Stomach (tissue), 4 donors: ENCODE measurements at regions not wholly inside any gene's neighbourhood (a gene's known extent, or its start where the extent isn't known, plus 50 kb on each side); places are given as distances from the start of the nearest gene placed in this dataset.

Experiments
- POLR2AphosphoS5 ChIP-seq, 3 donors: sonication (generic); formaldehyde crosslinking; IDR thresholded peaks; one replicate each; pipeline ENCODE4 v1.6.1; 2016; ENCODE audit warnings: antibody characterized with exemption in 3 of 3
- TF ChIP-seq, protein P1 (sequence below), 7 experiments: fragments of 450-650 bp in 4 of 7; fragments of 200-600 bp in 3 of 7; sonication (generic) in 3 of 7; IDR thresholded peaks; one replicate each; pipeline ENCODE4 v1.5.1; 2016 to 2019; ENCODE audit warnings: antibody characterized with exemption in 7 of 7, control low read depth in 2 of 7, mild to moderate bottlenecking in 1 of 7

DNA sequence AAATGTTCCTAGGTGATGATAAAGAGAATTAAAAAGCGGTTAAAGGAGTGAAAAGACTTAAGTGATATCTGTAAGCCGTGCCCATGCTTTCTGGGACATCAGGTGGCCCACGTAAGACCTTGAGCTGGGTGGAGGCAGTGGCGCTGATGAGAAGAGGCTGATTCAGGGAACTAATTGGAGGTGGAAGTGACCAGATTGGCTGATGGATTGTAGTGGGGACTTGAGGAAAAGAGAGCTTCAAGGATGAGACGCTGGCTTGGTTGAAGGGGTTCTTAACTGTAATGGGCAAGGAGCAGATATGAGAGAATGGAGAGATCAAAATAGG is 69.1 kb upstream of the EP300 start:
- TF ChIP-seq, protein P1, sequence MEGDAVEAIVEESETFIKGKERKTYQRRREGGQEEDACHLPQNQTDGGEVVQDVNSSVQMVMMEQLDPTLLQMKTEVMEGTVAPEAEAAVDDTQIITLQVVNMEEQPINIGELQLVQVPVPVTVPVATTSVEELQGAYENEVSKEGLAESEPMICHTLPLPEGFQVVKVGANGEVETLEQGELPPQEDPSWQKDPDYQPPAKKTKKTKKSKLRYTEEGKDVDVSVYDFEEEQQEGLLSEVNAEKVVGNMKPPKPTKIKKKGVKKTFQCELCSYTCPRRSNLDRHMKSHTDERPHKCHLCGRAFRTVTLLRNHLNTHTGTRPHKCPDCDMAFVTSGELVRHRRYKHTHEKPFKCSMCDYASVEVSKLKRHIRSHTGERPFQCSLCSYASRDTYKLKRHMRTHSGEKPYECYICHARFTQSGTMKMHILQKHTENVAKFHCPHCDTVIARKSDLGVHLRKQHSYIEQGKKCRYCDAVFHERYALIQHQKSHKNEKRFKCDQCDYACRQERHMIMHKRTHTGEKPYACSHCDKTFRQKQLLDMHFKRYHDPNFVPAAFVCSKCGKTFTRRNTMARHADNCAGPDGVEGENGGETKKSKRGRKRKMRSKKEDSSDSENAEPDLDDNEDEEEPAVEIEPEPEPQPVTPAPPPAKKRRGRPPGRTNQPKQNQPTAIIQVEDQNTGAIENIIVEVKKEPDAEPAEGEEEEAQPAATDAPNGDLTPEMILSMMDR (IDR thresholded peaks at IDR 0.05): no peak
- no peak for TF ChIP-seq POLR2AphosphoS5 (IDR thresholded peaks at IDR 0.05)
